Activated CD4-positive, alpha-beta memory T cell treated with anti-CD3 and anti-CD28 coated beads for 36 hours (primary cell): ENCODE measurements at regions not wholly inside any gene's neighbourhood (a gene's known extent, or its start where the extent isn't known, plus 50 kb on each side); places are given as distances from the start of the nearest gene placed in this dataset.

Experiments used
- CTCF ChIA-PET: fragments of 350-600 bp; sonication (Branson Sonifier 250); formaldehyde crosslinking; loops from one replicate; lab custom pipeline; 2021; ENCODE audit warnings: antibody characterized with exemption, inconsistent platforms; lab: Charles Lee
- POLR2A ChIA-PET: fragments of 350-600 bp; sonication (Branson Sonifier 250); formaldehyde crosslinking; loops from one replicate; lab custom pipeline; 2021; ENCODE audit warnings: antibody characterized with exemption; lab: Charles Lee
- DNase-seq: peaks from one replicate; pipeline ENCODE4 v3.0.0-alpha.2; 2020
- H3K27ac Mint-ChIP-seq: one replicate; pipeline ENCODE4 v1.8.0; 2021; ENCODE audit warnings: mixed read lengths
- H3K27me3 Mint-ChIP-seq: one replicate; pipeline ENCODE4 v1.8.0; 2021; ENCODE audit warnings: mixed read lengths
- H3K36me3 Mint-ChIP-seq: one replicate; pipeline ENCODE4 v1.8.0; 2021; ENCODE audit warnings: mixed read lengths
- H3K4me1 Mint-ChIP-seq: one replicate; pipeline ENCODE4 v1.8.0; 2021; ENCODE audit warnings: low read depth, mixed read lengths
- H3K4me3 Mint-ChIP-seq: one replicate; pipeline ENCODE4 v1.8.0; 2021; ENCODE audit warnings: mild to moderate bottlenecking, mixed read lengths
- H3K9me3 Mint-ChIP-seq: one replicate; pipeline ENCODE4 v1.8.0; 2021; ENCODE audit warnings: mixed read lengths
- intact Hi-C: fragments of 100-400 bp; cut with micrococcal nuclease; formaldehyde crosslinking; loops from one replicate; pipeline ENCODE4 v1.15.1; 2023

DNA sequence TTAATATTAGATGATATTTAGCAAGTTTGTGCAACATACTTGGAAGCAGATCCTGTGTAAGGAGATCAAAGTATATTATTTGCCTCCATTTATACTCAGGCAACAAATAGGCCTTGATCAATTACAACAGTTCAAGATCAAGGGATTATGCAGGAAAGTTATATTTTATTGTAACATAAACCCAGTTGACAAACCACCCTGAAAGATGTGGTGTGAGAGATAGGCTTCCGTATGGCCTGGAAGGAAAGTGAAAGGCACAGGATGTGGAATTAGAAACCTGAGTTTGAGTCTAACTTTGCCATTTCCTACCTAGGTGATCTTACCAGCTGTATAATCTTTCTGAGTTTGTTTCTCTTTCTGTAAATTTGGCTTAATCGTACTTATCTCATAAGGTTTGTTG, 284.1 kb downstream of the BMP4 start:
- CTCF ChIA-PET = no interaction called here
- intact Hi-C loops = no loop called here

GRCh38 chr14:53670701-53671100, 285.9 kb downstream of the BMP4 start:
- DNase-seq = no peak
- ChIA-PET CTCF (no interaction called here), POLR2A (no interaction called here)
- Mint-ChIP-seq H3K36me3 (no peaks in the 10 kb centered on the region), H3K4me3 (no peak overlapping the region), H3K27me3 (no peaks in the 10 kb centered on the region), H3K9me3 (no peaks in the 10 kb centered on the region), H3K4me1 (no peaks in the 10 kb centered on the region), H3K27ac (no peak overlapping the region)
- intact Hi-C loops = no loop called here

More for the DNA sequence above, 284.1 kb downstream of the BMP4 start:
- Mint-ChIP-seq H3K4me3 (no peak overlapping the region), H3K9me3 (peaks cover 6% of the 10 kb centered on the region), H3K4me1 (no peaks in the 10 kb centered on the region), H3K27ac (no peak overlapping the region), H3K27me3 (no peaks in the 10 kb centered on the region), H3K36me3 (no peaks in the 10 kb centered on the region)
- POLR2A ChIA-PET = no interaction called here
- DNase-seq = no peak

GRCh38 chr14:53668897-53669296, 287.7 kb downstream of the BMP4 start:
- Mint-ChIP-seq H3K4me1 (no peaks in the 10 kb centered on the region), H3K4me3 (no peak overlapping the region), H3K27me3 (no peaks in the 10 kb centered on the region), H3K9me3 (no peaks in the 10 kb centered on the region), H3K27ac (no peak overlapping the region), H3K36me3 (no peaks in the 10 kb centered on the region)
- ChIA-PET CTCF (no interaction called here), POLR2A (no interaction called here)
- intact Hi-C loops = no loop called here
- no peak for DNase-seq

DNA sequence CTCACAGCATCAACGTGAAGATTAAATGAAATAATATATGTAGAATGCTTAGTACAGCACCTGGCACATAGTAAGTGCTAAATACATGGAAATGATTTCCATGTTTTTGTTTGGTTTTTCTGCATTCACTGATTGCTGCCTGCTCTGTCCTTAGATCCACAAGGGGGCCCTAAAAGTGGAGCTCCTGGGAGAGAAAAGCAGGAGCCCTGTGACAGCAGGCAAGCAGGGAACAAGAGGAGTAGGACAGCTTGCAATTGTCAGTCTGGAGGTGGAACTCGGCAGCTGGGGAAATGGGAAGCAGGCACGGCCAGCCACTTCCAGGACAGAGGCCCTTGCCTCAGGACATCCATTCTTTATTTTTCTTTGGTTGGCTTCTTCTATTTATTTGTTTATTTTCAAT, 292.9 kb downstream of the BMP4 start:
- Mint-ChIP-seq H3K9me3 (no peaks in the 10 kb centered on the region), H3K4me1 (no peaks in the 10 kb centered on the region), H3K27ac (no peak overlapping the region), H3K27me3 (no peaks in the 10 kb centered on the region), H3K4me3 (no peak overlapping the region), H3K36me3 (no peaks in the 10 kb centered on the region)
- intact Hi-C loops = no loop called here
- ChIA-PET CTCF (no interaction called here), POLR2A (no interaction called here)
- DNase-seq = no peak

DNA sequence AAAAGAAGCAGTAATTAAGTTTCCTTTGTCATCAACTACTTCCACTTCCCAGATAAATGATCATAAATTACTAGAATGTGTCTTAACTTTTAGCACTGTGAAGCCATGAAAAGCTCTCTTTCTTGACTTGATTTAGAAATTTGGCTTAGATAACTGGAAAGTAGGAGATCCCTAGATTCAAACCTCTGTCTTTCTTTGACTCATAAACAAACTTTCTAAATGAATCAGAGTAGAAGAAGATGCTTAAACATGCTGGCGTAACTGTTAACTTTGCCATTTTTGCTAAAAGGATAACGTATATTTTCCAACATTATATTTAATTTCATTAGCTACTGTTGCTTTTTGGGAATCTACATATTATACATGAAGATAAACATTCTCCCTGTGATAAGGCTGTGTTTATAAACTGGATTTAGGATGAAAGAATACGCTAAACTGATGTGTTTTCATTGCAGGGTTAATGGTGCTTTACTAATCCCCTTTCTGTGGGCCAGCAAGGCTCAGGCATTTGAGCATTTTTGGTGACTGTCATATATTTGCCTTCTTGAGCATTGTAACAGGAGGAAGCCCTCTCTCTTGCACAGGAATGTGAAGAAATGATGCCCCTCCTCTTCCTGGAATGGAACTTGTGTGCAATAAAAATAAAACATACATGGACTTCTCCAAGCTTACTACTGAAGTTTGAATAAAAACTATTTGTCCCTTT, 301.4 kb downstream of the BMP4 start:
- no peak for DNase-seq
- H3K27ac Mint-ChIP-seq = no peak overlapping the region
- no peaks in the 10 kb centered on the region for H3K27me3 Mint-ChIP-seq
- intact Hi-C loops = no loop called here
- no peaks in the 10 kb centered on the region for H3K36me3 Mint-ChIP-seq
- no peaks in the 10 kb centered on the region for H3K9me3 Mint-ChIP-seq
- CTCF ChIA-PET = no interaction called here
- POLR2A ChIA-PET = no interaction called here
- H3K4me1 Mint-ChIP-seq = no peaks in the 10 kb centered on the region
- H3K4me3 Mint-ChIP-seq = no peak overlapping the region

DNA sequence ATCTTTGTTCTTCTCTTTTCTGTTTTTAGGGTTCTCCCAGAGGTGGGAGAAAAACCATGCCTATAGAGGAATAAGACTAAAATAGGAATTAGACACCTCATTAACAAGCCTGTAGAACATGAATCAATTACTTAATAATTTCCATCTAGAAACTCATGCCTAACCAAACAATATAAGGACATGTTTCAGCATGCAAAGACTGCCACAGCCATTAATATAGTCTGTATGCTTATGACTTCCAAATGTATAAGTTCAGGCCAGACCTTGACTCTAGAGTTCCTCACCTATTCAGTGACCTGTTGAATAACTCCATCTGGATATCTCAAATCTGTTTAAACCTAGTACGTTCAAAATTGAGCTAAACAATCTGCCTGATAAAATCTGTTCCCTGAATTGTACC, 304.6 kb downstream of the BMP4 start:
- Mint-ChIP-seq H3K4me3 (no peak overlapping the region), H3K9me3 (no peaks in the 10 kb centered on the region), H3K4me1 (no peaks in the 10 kb centered on the region), H3K27ac (no peak overlapping the region), H3K36me3 (no peaks in the 10 kb centered on the region), H3K27me3 (no peaks in the 10 kb centered on the region)
- POLR2A ChIA-PET = no interaction called here
- intact Hi-C loops = no loop called here
- DNase-seq = no peak
- CTCF ChIA-PET = no interaction called here

GRCh38 chr14:53651096-53651740, 305.4 kb downstream of the BMP4 start:
- ChIA-PET CTCF (no interaction called here), POLR2A (no interaction called here)
- Mint-ChIP-seq H3K27ac (no peak overlapping the region), H3K4me3 (no peak overlapping the region), H3K4me1 (no peaks in the 10 kb centered on the region), H3K27me3 (no peaks in the 10 kb centered on the region), H3K9me3 (no peaks in the 10 kb centered on the region), H3K36me3 (no peaks in the 10 kb centered on the region)
- intact Hi-C loops = no loop called here
- DNase-seq = no peak

- Mint-ChIP-seq H3K4me3 (no peak overlapping the region), H3K27me3 (no peaks in the 10 kb centered on the region), H3K36me3 (no peaks in the 10 kb centered on the region), H3K4me1 (no peaks in the 10 kb centered on the region), H3K27ac (no peak overlapping the region), H3K9me3 (no peaks in the 10 kb centered on the region)
- DNase-seq = no peak
- POLR2A ChIA-PET = no interaction called here
- CTCF ChIA-PET = no interaction called here
- intact Hi-C loops = no loop called here
Measured at GRCh38 chr14:53646925-53647324, 309.7 kb downstream of the BMP4 start.

- Mint-ChIP-seq H3K4me1 (no peaks in the 10 kb centered on the region), H3K4me3 (no peak overlapping the region), H3K9me3 (peaks cover 8% of the 10 kb centered on the region), H3K36me3 (no peaks in the 10 kb centered on the region), H3K27me3 (no peaks in the 10 kb centered on the region), H3K27ac (no peak overlapping the region)
- DNase-seq = no peak
- ChIA-PET CTCF (no interaction called here), POLR2A (no interaction called here)
- intact Hi-C loops = no loop called here
Measured at GRCh38 chr14:53640695-53641094, 315.9 kb downstream of the BMP4 start.

DNA sequence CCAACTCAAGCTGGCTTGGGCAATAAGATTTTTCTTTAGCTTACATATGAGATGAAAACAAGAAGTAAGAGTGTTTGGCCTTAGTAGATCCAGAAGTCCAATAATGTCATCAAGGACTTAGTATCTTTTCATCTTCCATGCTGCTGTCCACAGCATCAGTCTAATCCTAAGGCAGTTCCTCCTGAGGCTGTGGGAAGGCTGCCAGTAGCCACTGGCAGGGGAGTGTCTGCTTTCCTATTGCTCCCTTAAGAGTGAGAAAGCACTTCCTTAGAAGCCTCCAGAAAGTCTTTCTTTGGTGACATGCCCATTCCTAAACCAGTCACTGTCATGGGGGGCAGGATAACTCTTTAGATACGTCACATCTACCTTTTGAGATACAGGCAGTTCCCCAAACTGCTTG, 317.7 kb downstream of the BMP4 start:
- no peaks in the 10 kb centered on the region for H3K27me3 Mint-ChIP-seq
- no peak for DNase-seq
- CTCF ChIA-PET = no interaction called here
- no peak overlapping the region for H3K27ac Mint-ChIP-seq
- H3K36me3 Mint-ChIP-seq = no peaks in the 10 kb centered on the region
- no peaks in the 10 kb centered on the region for H3K4me1 Mint-ChIP-seq
- H3K9me3 Mint-ChIP-seq = peaks cover 8% of the 10 kb centered on the region
- no peak overlapping the region for H3K4me3 Mint-ChIP-seq
- intact Hi-C loops = no loop called here
- POLR2A ChIA-PET = no interaction called here

GRCh38 chr14:53634793-53635192, 321.8 kb downstream of the BMP4 start:
- Mint-ChIP-seq H3K4me1 (no peaks in the 10 kb centered on the region), H3K36me3 (no peaks in the 10 kb centered on the region), H3K27ac (no peak overlapping the region), H3K9me3 (no peaks in the 10 kb centered on the region), H3K27me3 (no peaks in the 10 kb centered on the region), H3K4me3 (no peak overlapping the region)
- ChIA-PET POLR2A (no interaction called here), CTCF (no interaction called here)
- no peak for DNase-seq
- intact Hi-C loops = no loop called here

DNA sequence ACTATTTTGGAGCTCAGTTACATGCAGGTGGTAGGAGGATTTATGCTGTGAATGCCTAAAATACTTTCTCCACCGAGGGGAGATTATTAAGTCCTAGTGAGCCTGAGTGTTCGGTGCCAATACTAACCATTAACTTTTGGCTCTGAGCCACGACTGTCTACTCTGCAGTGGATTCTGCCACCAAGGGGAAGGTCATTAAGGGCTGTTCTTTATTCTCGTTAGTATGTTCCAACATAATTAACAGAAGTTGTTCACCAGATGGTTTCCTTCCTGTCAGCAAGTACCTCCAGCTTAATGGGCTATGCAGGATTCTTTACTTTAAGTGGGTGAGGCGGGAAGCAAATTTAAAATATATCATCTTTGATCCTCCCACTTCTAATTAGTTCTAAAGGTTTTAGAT, 326.3 kb downstream of the BMP4 start:
- Mint-ChIP-seq H3K36me3 (no peaks in the 10 kb centered on the region), H3K27me3 (no peaks in the 10 kb centered on the region), H3K9me3 (peaks cover 4% of the 10 kb centered on the region), H3K27ac (no peak overlapping the region), H3K4me1 (no peaks in the 10 kb centered on the region), H3K4me3 (no peak overlapping the region)
- intact Hi-C loops = no loop called here
- POLR2A ChIA-PET = no interaction called here
- CTCF ChIA-PET = no interaction called here
- DNase-seq = no peak

DNA sequence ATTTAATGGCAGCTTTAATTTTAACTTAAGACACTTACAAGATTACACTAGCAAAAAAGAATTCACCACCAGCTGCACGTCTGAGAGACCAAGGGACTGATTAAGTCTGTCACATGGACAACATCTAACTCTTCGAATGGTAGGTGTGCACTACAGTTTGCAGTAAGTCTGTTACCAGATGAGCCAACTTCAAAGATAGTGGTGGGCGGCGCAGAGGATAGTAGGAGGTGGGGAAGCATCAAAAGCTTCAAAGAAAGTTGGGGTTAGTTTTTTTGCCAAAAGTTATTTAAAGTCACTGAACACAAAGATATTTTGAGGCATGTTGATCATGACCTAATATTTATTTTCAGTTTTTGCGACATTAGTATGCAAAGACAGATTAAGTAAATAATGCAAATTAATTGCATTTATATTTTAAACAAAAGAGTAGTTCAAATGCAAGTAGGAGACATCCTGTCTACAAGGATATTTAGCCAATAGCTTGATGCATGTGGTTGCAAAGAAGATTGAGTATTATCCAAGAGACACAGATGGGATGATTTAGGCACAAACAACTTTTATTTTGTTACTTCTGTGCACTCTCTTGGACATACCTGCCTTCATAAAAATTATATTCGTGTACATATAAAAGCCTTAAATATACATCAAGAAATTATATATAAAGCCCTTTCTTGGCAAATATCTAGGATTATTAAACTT, 327.7 kb downstream of the BMP4 start:
- DNase-seq = no peak
- Mint-ChIP-seq H3K9me3 (peaks cover 4% of the 10 kb centered on the region), H3K27ac (no peak overlapping the region), H3K36me3 (no peaks in the 10 kb centered on the region), H3K4me3 (no peak overlapping the region), H3K27me3 (no peaks in the 10 kb centered on the region), H3K4me1 (no peaks in the 10 kb centered on the region)
- ChIA-PET POLR2A (no interaction called here), CTCF (no interaction called here)
- intact Hi-C loops = no loop called here
